Esophagus squamous epithelium (tissue), 4 donors: ENCODE measurements at regions not wholly inside any gene's neighbourhood (a gene's known extent, or its start where the extent isn't known, plus 50 kb on each side); places are given as distances from the start of the nearest gene placed in this dataset.

Experiments used
- CTCF ChIP-seq, 6 experiments: fragments of 450-650 bp in 4 of 6; fragments of 200-600 bp in 2 of 6; sonication (generic) in 2 of 6; IDR thresholded peaks; one replicate each; pipeline ENCODE4 v1.5.1; 2016 to 2019; ENCODE audit warnings: antibody characterized with exemption in 6 of 6, mild to moderate bottlenecking in 4 of 6, moderate library complexity in 4 of 6
- POLR2A ChIP-seq, 4 donors: fragments of 450-650 bp; IDR thresholded peaks; one replicate each; pipeline ENCODE4 v1.6.1; 2017; ENCODE audit warnings: antibody characterized with exemption in 4 of 4, mild to moderate bottlenecking in 4 of 4, moderate library complexity in 3 of 4

GRCh38 chr15:35150361-35150760 lies 65.3 kb upstream of the NANOGP8 start:
- TF ChIP-seq CTCF (IDR thresholded peaks at IDR 0.05) (no peak), POLR2A (IDR thresholded peaks at IDR 0.05) (no peak)
